ENCODE measurements at regions not wholly inside any gene's neighbourhood (a gene's known extent, or its start where the extent isn't known, plus 50 kb on each side); places are given as distances from the start of the nearest gene placed in this dataset.
A peak's percentile ranks its signal among the peaks of the same experiment; 100 is the strongest.

- no peak overlapping the region for H4K8ac ChIP-seq (ENCODE audit: low read length)
- H2BK120ac ChIP-seq (ENCODE audit: low read depth, low read length), result no peak overlapping the region
- H3K27me3 ChIP-seq (ENCODE audit: control insufficient read depth in 1 of 2, insufficient read depth in 1 of 2, low read length in 2 of 2), result no peaks in the 10 kb centered on the region
- H3K79me1 ChIP-seq (replicated peaks; ENCODE audit: low read length, poor library complexity, severe bottlenecking), result no peaks in the 10 kb centered on the region
- H3K18ac ChIP-seq (ENCODE audit: low read depth in 1 of 2, low read length in 2 of 2), result no peak overlapping the region
- no peak overlapping the region for H2AK5ac ChIP-seq (ENCODE audit: low read length, severe bottlenecking)
- no peak overlapping the region for H2AFZ ChIP-seq (ENCODE audit: low read depth, low read length)
- H4K91ac ChIP-seq (ENCODE audit: low read length), result no peak overlapping the region
- no peak overlapping the region for H3K4ac ChIP-seq (ENCODE audit: low read depth in 1 of 2, low read length in 2 of 2)
- H3K9me3 ChIP-seq (ENCODE audit: control insufficient read depth, low read length), result no peaks in the 10 kb centered on the region
- H2BK15ac ChIP-seq (ENCODE audit: low read depth, poor library complexity, severe bottlenecking), result no peak overlapping the region
- no peak overlapping the region for H3K4me3 ChIP-seq (ENCODE audit: insufficient read depth in 1 of 2, low read depth in 1 of 2, low read length in 2 of 2)
- H2BK5ac ChIP-seq (ENCODE audit: low read depth, low read length, poor library complexity, severe bottlenecking), result no peak overlapping the region
- 72% methylated on average over 4 of the region's 4 CpGs for WGBS
- no peak overlapping the region for H3K23ac ChIP-seq (ENCODE audit: low read length in 2 of 2)
- peaks cover 6% of the 10 kb centered on the region for H3K4me1 ChIP-seq (ENCODE audit: control insufficient read depth, insufficient read depth, low read depth, low read length)
- H3K4me2 ChIP-seq (ENCODE audit: low read length, poor library complexity, severe bottlenecking), result no peak overlapping the region
- no peak overlapping the region for H3K14ac ChIP-seq (ENCODE audit: low read length in 2 of 2)
- DNase-seq, result no peak
- peaks cover 3 to 68% of the 10 kb centered on the region in 2 experiments for H3K36me3 ChIP-seq (ENCODE audit: control insufficient read depth in 1 of 2, insufficient read depth in 2 of 2, low read depth in 1 of 2, low read length in 2 of 2)
- H2BK12ac ChIP-seq (ENCODE audit: low read length in 2 of 2), result no peak overlapping the region
- H3K9ac ChIP-seq (ENCODE audit: low read length), result no peak overlapping the region
- no peak overlapping the region for H3K27ac ChIP-seq (ENCODE audit: low read length, poor library complexity, severe bottlenecking)
Observed at GRCh38 chr11:33560729-33561128, 139.9 kb downstream of the C11orf91 start.

- Histone ChIP-seq H2BK12ac (ENCODE audit: low read length in 2 of 2) (no peak overlapping the region), H3K18ac (ENCODE audit: low read depth in 1 of 2, low read length in 2 of 2) (no peak overlapping the region), H3K14ac (ENCODE audit: low read length in 2 of 2) (no peak overlapping the region), H3K4me3 (ENCODE audit: insufficient read depth in 1 of 2, low read depth in 1 of 2, low read length in 2 of 2) (no peak overlapping the region), H2AK5ac (ENCODE audit: low read length, severe bottlenecking) (no peak overlapping the region), H3K23ac (ENCODE audit: low read length in 2 of 2) (no peak overlapping the region), H2BK5ac (ENCODE audit: low read depth, low read length, poor library complexity, severe bottlenecking) (no peak overlapping the region), H3K4me1 (ENCODE audit: control insufficient read depth, insufficient read depth, low read depth, low read length) (peaks cover 6% of the 10 kb centered on the region), H2AFZ (ENCODE audit: low read depth, low read length) (no peak overlapping the region), H2BK15ac (ENCODE audit: low read depth, poor library complexity, severe bottlenecking) (no peak overlapping the region), H3K27me3 (ENCODE audit: control insufficient read depth in 1 of 2, insufficient read depth in 1 of 2, low read length in 2 of 2) (no peaks in the 10 kb centered on the region), H3K9ac (ENCODE audit: low read length) (no peak overlapping the region), H3K27ac (ENCODE audit: low read length, poor library complexity, severe bottlenecking) (no peak overlapping the region), H2BK120ac (ENCODE audit: low read depth, low read length) (no peak overlapping the region), H3K4ac (ENCODE audit: low read depth in 1 of 2, low read length in 2 of 2) (no peak overlapping the region), H4K91ac (ENCODE audit: low read length) (no peak overlapping the region), H3K9me3 (ENCODE audit: control insufficient read depth, low read length) (no peaks in the 10 kb centered on the region), H3K4me2 (ENCODE audit: low read length, poor library complexity, severe bottlenecking) (no peak overlapping the region), H3K36me3 (ENCODE audit: control insufficient read depth in 1 of 2, insufficient read depth in 2 of 2, low read depth in 1 of 2, low read length in 2 of 2) (peaks cover 0 to 62% of the 10 kb centered on the region in 2 experiments), H4K8ac (ENCODE audit: low read length) (no peak overlapping the region), H3K79me1 (replicated peaks; ENCODE audit: low read length, poor library complexity, severe bottlenecking) (peaks cover under 1% of the 10 kb centered on the region)
- 84% methylated on average over 11 of the region's 11 CpGs for WGBS
- no peak for DNase-seq
Observed at GRCh38 chr11:33559567-33559966, 141.1 kb downstream of the C11orf91 start.

GRCh38 chr11:33558097-33558496 lies 142.5 kb downstream of the C11orf91 start:
- H3K27ac ChIP-seq (ENCODE audit: low read length, poor library complexity, severe bottlenecking), result no peak overlapping the region
- H3K9ac ChIP-seq (ENCODE audit: low read length), result no peak overlapping the region
- no peak overlapping the region for H3K14ac ChIP-seq (ENCODE audit: low read length in 2 of 2)
- H2AK5ac ChIP-seq (ENCODE audit: low read length, severe bottlenecking), result no peak overlapping the region
- H3K4ac ChIP-seq (ENCODE audit: low read depth in 1 of 2, low read length in 2 of 2), result no peak overlapping the region
- H3K79me1 ChIP-seq (replicated peaks; ENCODE audit: low read length, poor library complexity, severe bottlenecking), result peaks cover 3% of the 10 kb centered on the region
- H2BK120ac ChIP-seq (ENCODE audit: low read depth, low read length), result no peak overlapping the region
- no peak overlapping the region for H2AFZ ChIP-seq (ENCODE audit: low read depth, low read length)
- H3K27me3 ChIP-seq (ENCODE audit: control insufficient read depth in 1 of 2, insufficient read depth in 1 of 2, low read length in 2 of 2), result no peaks in the 10 kb centered on the region
- no peak overlapping the region for H2BK5ac ChIP-seq (ENCODE audit: low read depth, low read length, poor library complexity, severe bottlenecking)
- H3K36me3 ChIP-seq (ENCODE audit: control insufficient read depth in 1 of 2, insufficient read depth in 2 of 2, low read depth in 1 of 2, low read length in 2 of 2), result peaks cover 0 to 57% of the 10 kb centered on the region in 2 experiments
- H3K23ac ChIP-seq (ENCODE audit: low read length in 2 of 2), result no peak overlapping the region
- no peak overlapping the region for H4K91ac ChIP-seq (ENCODE audit: low read length)
- peak overlapping the region in 1 of 2 experiments; percentile 30 for H3K18ac ChIP-seq (ENCODE audit: low read depth in 1 of 2, low read length in 2 of 2)
- no peak for DNase-seq
- no CpG with 5 or more reads among the region's 7 CpGs for WGBS
- H3K4me3 ChIP-seq (ENCODE audit: insufficient read depth in 1 of 2, low read depth in 1 of 2, low read length in 2 of 2), result no peak overlapping the region
- H2BK12ac ChIP-seq (ENCODE audit: low read length in 2 of 2), result no peak overlapping the region
- H2BK15ac ChIP-seq (ENCODE audit: low read depth, poor library complexity, severe bottlenecking), result no peak overlapping the region
- H3K4me2 ChIP-seq (ENCODE audit: low read length, poor library complexity, severe bottlenecking), result no peak overlapping the region
- no peaks in the 10 kb centered on the region for H3K9me3 ChIP-seq (ENCODE audit: control insufficient read depth, low read length)
- H4K8ac ChIP-seq (ENCODE audit: low read length), result no peak overlapping the region
- peaks cover 6% of the 10 kb centered on the region for H3K4me1 ChIP-seq (ENCODE audit: control insufficient read depth, insufficient read depth, low read depth, low read length)

- H3K23ac ChIP-seq (ENCODE audit: low read length in 2 of 2), result no peak overlapping the region
- peaks cover 6% of the 10 kb centered on the region for H3K4me1 ChIP-seq (ENCODE audit: control insufficient read depth, insufficient read depth, low read depth, low read length)
- H3K36me3 ChIP-seq (ENCODE audit: control insufficient read depth in 1 of 2, insufficient read depth in 2 of 2, low read depth in 1 of 2, low read length in 2 of 2), result peaks cover 0 to 59% of the 10 kb centered on the region in 2 experiments
- H2AK5ac ChIP-seq (ENCODE audit: low read length, severe bottlenecking), result no peak overlapping the region
- H2BK5ac ChIP-seq (ENCODE audit: low read depth, low read length, poor library complexity, severe bottlenecking), result no peak overlapping the region
- H2AFZ ChIP-seq (ENCODE audit: low read depth, low read length), result no peak overlapping the region
- H3K4ac ChIP-seq (ENCODE audit: low read depth in 1 of 2, low read length in 2 of 2), result no peak overlapping the region
- H3K4me2 ChIP-seq (ENCODE audit: low read length, poor library complexity, severe bottlenecking), result no peak overlapping the region
- peaks cover 3% of the 10 kb centered on the region for H3K79me1 ChIP-seq (replicated peaks; ENCODE audit: low read length, poor library complexity, severe bottlenecking)
- H3K4me3 ChIP-seq (ENCODE audit: insufficient read depth in 1 of 2, low read depth in 1 of 2, low read length in 2 of 2), result no peak overlapping the region
- H4K8ac ChIP-seq (ENCODE audit: low read length), result no peak overlapping the region
- H3K18ac ChIP-seq (ENCODE audit: low read depth in 1 of 2, low read length in 2 of 2), result no peak overlapping the region
- no peak overlapping the region for H2BK15ac ChIP-seq (ENCODE audit: low read depth, poor library complexity, severe bottlenecking)
- H4K91ac ChIP-seq (ENCODE audit: low read length), result no peak overlapping the region
- H3K27ac ChIP-seq (ENCODE audit: low read length, poor library complexity, severe bottlenecking), result peak overlapping the region; percentile 15
- peak overlapping the region; percentile 25 for H3K9ac ChIP-seq (ENCODE audit: low read length)
- H3K27me3 ChIP-seq (ENCODE audit: control insufficient read depth in 1 of 2, insufficient read depth in 1 of 2, low read length in 2 of 2), result no peaks in the 10 kb centered on the region
- no peak overlapping the region for H2BK12ac ChIP-seq (ENCODE audit: low read length in 2 of 2)
- H3K9me3 ChIP-seq (ENCODE audit: control insufficient read depth, low read length), result no peaks in the 10 kb centered on the region
- 93% methylated on average over 1 of the region's 1 CpG for WGBS
- no peak overlapping the region for H3K14ac ChIP-seq (ENCODE audit: low read length in 2 of 2)
- no peak for DNase-seq
- H2BK120ac ChIP-seq (ENCODE audit: low read depth, low read length), result no peak overlapping the region
Observed at GRCh38 chr11:33557201-33557600, 143.4 kb downstream of the C11orf91 start.
